Hematopoietic multipotent progenitor cell treated with erythropoietin and hydrocortisone succinate and interleukin-3 and kit ligand, for 15 days (in vitro differentiated cells): ENCODE measurements at regions not wholly inside any gene's neighbourhood (a gene's known extent, or its start where the extent isn't known, plus 50 kb on each side); places are given as distances from the start of the nearest gene placed in this dataset.

Experiments
- DNase-seq: peaks from one replicate; pipeline ENCODE4 v3.0.0-alpha.2; 2015; ENCODE audit warnings: low spot score

DNA sequence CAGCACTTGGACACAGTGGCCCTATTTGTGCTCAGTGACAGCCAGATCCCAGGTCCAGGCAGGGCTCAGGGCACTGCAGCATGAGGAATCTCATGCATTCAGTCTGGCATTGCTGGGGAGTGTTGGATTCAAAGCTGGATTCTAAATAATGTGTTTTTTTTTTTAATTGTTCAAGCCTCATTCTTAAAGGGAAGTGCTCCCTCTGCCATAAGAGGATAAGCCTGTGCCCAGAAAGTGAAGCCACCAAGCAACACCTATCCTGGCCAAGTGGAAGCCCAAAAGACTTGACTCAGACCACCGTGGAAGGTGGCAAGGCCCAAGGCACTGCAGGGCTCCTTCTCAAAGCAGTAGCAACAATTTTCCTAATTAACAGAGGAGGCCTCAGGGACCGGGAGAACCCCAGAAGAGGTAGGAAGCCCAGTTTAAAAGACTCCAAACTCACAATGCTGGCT lies 135.6 kb downstream of the ACTL7B start:
- no peak for DNase-seq

DNA sequence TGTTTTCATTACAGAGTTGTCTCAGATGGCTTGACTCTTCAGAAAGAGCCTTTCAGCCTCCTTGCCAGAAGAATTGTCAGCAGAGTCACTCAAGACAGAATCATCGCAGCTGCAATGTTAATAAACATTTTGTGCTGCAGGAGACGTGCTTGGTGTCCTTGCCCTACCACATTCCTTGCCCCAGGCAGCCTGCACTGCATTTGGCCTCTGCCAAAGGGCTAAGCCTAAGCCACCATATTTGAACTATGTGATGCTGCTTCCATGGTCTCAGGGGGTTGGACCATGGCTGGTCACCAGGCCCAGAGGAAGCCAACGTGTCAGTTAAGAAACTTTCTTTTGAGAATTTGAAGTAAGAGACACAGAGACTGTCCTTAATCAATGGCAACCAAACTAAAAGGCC lies 145.4 kb downstream of the ACTL7B start:
- DNase-seq, result no peak

DNA sequence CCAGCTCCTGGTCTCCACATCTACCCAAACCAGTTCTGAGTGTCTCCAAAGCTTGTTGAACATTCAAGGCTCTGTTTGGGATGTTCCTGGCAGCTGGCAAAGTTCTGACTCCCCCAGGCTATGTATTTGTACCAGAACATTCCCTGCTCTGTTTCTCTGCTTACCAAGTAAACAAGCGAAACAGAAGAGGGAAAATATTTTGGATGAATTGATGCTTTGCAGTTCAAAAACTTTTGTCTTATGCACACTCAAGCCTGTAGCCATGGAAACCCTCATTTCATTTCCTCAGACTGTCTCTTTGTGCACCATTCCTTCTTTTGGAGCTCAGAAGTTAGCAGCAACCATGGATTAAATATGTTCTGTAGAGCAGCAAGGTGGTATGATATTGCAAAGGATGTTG lies 145.8 kb downstream of the ACTL7B start:
- DNase-seq, result no peak

DNA sequence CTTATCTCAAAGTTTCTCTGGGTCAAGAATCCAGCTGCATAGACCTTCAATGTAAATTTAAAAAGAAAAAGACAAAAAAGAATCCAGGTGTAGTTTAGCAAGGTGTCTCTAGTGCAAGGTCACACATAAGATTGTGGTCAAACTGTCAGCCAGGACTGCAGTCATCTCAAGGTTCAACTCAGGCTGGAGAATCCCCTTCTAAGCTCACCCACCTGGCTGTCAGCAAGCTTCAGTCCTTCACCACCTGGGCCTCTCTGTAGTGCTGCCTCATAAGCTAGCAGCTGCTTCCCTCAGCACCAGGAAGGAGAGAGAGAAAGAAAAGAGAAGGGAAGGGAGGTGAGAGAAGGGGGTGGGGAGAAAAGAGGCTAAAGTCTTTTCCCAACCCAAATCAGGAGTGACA lies 146.7 kb downstream of the ACTL7B start:
- no peak for DNase-seq

DNA sequence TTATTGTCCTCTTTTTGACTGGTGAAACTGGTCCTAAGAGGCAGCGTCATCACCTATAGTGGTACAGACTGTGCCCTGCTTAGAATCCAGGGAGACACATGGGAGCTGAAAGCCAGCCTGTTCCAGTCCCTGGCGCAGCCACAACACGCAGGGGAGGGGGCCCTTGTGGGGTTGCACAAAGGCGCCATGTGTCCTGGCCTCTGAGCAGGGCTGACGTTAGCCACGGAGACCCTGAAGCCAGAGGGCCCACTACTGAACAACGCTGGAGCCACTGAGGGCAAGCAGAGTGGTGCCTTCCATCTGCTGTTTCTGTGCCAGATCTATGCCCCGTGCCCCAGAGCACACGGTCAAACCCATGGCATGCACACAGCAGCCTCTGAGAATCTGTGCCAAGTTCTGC lies 147.3 kb downstream of the ACTL7B start:
- no peak for DNase-seq

DNA sequence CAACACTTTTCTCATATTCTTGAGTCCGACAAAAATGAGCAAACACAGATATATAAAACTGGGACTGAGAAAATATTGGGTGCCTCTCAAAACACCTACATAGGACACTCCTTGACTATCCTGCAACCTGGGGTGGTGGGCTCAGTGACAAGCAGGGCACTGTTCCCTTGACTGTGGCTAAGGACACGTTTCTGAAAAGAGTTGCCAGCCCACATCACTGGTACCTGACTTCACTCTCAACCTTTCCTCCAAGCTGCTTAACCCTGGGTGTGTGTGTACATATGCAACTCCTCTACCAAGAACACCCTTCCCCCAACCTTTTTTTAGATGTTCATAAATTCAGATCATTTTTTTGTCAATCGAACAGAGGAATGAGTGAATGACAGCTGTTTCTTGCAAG lies 148.7 kb downstream of the ACTL7B start:
- DNase-seq, result no peak

DNA sequence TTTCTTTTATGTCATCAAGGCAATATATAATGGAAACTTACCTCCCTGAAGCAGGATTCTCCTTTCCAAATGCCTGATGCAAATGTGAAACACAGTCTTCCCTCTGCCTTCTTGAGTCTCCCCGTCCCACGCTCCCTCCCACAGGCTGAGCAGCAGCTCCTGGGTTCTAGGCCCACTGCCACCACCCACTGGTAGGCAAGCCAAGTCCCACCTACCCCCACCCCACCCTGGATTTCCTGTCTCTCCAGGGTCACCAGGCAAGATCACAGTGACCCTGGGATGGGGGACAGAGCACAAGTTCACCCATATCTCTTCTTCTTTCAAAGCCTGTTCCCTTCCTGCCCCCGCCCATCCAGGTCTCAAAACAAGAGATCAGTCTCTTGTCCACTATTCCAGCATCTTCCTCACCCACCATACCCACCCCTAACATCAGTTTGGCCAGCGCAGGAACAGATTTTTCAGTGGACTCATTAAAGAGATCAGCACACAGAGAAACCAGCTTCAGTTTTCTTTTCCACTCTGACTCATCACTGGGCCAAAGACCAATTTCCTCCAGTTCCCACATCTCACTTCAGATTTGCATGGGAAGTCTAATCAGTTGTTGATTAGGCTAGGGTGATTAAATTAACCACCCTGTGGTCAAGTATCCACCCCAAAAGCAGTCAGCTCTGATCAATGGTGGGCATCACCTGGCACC lies 151.5 kb downstream of the ACTL7B start:
- DNase-seq, result no peak

DNA sequence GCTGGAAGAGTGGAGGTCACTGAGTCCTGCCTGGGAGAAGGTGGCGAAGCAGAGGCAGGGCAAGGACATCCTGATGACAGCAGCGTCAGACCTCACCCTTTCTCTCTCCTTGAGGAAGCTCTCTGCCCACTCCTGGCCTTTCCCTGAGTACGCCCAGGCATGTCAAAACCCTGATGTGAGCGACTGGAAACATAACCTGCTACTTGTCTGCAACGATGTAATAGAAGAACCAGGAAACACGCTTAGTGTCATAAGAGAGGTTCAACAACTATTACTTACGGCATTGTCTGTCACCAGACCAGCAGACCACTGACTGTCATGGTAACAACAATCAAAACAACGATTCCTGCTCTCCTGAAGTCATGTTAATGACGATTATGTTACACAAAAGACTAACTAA lies 152.4 kb downstream of the ACTL7B start:
- no peak for DNase-seq

DNA sequence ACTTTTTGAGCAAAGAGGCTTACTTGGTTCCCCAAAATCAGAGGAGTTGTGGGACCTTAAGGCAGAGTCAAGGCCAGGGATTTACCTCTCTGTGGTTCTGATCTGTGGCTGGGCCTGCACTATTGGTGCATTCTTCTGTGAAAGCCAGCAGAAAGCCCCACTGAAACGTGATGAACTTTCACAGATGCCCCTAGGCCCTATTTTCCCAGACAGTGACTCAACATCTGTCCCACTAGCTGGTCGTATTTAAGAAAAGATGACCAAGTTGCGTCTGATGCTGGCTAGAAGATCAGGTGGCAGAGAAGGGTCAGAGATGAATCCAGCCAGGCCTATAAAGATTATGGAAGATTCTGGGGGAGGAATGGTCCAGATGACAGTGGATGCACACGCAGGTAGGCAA lies 153.1 kb downstream of the ACTL7B start:
- no peak for DNase-seq

DNA sequence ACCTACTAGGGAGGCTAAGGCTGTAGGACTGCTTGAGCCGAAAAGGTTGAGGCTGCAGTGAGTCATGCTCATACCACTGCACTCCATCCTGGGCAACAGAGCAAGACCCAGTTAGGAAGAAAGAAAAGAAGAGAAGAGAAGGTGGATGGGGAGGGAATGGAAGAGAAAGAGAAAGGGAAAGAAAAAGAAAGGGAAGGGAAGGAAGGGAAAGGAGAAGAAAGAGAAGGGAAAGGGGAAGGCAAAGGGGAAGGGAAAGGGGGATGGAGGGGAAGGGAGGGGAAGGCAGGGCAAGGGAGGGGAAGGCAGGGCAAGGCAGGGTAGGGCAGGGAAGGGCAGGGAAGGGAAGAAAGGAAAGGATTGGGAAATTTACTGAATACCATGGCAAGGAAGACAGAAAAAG lies 157.0 kb downstream of the ACTL7B start:
- DNase-seq, result no peak

DNA sequence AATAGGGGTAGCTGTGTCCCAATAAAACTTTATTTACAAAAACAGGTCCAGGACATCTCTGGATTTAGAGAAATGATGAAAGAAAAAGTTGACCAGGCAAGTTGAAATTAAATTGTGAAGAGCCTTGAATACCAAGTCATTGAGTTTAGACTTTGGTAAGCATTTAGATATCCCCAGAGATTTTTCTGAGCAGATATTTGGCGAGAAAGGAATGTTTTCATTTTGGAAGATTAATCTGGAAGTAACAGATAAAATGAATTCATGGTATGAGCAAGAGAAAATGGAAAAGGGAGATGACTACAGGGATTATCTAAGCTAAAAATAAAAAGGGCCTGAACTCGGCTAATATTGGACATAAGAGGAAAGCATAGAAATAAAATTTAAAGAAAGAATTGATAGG lies 157.6 kb downstream of the ACTL7B start:
- no peak for DNase-seq

DNA sequence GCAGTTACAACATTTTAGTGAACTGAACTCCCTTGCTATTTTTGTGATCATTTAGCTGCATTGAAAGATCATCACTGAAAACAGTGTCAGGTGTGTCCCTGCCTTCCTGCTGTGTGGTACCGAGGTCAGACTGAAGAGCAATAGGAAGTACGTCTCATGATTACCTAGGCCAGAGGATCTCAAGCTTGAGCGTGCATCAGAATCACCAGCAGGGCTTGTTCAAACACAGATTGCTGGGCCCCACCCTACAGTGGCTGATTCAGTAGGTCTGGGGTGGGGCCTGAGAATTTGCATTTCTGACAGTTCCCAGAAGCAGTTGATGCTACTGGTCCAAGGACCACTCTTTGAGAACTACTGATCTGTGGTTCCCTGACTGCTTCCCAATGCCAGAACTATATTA lies 159.6 kb downstream of the ACTL7B start:
- DNase-seq, result no peak

DNA sequence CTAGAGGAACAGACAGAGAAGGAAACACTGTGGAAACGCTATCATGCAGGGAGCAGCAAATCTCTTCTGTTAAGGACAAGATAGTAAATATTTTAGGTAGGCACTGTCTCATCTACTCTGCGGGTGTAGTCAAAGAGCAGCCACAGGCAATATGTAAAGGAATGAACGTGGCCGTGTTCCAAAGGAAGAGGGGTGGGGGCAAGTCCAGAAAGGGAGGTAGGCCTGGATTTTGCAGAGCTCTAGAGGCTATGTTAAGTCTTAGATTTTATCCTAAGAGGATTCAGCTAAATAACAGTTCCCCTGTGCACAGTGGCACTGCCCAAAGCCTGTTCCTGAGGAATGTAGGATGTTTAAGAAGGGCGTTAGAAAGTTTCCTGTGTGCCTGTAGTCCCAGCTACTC lies 161.6 kb downstream of the ACTL7B start:
- no peak for DNase-seq

DNA sequence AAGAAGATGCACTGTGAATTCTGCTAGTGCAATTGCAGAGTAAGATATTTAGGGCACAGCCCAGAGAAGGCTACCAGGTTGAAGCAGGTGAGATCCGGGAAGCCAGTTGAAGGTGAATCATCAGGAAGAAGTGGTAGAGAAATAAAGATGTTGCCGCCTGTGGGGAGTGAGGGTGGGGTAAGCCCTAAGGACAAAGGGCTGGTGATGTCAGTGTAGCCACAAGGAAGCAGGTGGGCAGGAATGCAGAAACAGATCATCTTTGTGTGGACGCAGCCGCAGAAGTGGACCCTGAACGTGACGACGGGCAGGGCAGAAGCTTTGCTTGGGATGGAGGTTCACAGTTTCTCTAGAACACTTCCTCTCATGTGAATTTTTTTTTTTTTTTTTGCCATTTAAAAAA lies 164.2 kb downstream of the ACTL7B start:
- DNase-seq, result no peak

DNA sequence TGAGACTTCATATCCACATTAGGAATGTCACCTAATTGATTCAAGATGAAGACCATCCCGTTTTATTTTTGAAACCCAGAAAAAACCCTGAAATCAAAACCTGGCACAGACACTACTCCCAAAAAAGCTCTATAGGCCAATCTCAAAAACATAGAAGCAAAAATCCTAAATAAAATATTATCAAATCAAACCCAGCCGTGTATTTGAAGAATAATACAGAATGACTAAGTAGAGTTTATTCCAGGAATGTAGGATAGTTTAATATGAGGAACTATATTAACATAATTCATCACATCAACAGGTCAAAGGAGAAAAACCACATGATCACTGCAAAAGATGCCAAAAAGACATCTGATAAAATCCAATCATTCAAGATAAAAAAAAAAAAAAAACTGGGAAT lies 167.1 kb downstream of the ACTL7B start:
- DNase-seq, result no peak

DNA sequence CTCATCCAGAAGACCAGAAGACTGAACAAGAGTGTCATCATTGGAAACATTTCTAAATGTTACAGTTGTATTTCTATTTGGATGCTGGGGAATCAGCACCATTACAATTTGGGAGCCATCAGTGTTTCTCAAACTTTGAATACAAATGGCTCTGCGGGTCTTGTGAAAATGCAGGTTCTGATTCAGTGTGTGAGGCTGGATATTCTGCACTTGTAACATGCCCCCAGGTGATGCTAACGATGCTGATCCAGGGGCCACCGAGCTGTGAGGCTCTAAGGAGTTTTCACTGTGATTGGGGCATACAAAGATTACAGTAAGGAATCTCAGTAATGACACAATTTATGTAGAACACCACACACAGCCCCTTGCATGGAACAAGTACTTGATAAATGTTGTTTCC lies 167.7 kb downstream of the ACTL7B start:
- no peak for DNase-seq

DNA sequence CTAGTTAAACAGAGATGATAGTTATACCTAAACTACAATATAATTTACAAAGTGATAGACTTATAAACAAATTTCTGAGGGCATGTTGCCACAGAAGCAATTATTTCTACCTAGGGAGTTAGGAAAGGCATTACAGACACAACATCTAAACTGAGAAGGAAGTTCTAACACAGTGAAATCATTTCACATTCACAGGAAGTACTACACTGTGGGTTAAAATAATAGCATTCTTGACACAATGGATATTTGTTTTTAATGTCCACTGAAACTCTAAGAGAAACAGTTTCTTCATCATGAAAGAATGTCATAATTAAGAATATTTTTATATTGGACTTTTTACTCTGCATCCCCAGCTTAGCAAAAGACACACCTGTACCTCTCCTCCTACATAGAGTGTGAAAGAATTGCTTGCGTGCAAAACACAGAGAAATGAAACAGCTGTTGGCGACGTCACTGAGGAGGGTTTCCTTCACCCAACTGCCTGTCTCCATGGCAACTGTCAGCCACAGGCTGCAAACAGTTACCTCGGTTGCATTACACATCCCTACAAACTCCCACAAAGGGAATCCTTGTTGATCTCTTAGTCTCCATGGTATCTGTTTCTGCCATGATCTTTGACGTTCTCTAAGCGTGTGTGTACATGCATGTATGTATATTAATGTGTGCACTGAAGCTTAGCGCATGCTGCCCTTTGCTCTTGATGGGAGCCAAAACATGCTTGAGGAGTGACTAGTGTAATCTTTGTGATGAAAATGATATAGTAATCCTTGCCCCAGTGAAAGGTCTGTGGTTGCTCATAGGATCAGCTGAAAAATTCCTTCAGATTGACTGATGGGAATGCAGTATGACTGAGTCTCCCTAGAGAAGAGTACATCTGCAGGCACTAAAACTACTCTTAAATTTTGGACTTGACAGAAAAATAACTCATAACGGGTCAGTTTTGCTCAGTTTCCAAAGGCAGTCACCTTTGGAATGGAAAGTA lies 168.5 kb downstream of the ACTL7B start:
- DNase-seq, result no peak

DNA sequence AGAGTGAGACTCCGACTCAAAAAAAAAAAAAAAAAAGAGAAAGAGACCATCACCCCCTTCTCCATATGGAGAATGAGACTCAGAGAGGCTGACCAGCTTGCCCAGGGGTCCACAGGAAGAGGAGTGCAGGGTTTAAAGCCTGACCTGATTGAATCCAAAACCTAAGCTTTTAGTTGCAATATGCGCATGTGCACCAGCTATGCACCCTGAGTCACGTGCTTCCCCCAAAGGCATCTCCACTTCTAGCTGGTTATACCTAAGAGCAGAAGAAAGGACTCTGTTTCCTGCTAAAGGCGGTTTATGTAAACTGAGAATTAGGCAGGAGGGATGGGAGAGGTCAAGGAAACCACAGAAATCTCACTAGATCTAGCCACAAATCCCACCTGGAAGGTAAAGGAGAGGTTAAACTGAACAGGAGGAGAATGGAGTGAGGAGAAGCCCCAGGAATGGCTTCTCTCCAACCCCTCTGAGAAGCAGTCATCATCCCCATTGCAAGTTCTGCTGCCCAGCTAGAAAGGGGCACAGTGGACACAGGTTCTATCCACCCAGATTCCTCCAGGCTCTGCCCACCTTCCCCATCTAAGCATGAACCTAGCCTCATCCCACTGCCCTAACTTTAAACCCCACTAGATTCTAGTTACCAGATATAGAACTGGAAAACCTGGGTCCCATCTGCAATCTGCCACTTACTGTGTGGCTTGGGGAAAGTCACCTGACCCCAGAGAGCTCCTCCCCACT lies 171.3 kb downstream of the ACTL7B start:
- DNase-seq, result no peak

DNA sequence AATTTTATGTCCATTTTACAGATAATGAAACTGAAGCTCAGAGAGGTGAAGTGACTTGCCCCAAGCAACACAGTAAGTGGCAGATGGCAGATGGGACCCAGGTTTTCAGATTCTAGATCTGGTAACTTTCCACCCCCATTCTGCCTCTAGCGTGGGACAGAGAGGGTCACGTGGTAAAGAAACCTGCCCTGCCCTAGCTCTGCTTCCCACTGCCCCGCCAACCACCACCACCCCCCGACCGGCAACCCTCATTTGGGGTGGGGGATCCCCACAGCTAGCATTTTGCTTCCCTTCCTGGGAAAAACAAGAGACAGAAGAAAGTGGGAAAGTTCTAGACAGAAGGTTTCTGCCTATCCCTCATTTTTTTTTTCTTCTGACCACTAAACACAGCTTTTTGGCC lies 172.5 kb downstream of the ACTL7B start:
- no peak for DNase-seq

DNA sequence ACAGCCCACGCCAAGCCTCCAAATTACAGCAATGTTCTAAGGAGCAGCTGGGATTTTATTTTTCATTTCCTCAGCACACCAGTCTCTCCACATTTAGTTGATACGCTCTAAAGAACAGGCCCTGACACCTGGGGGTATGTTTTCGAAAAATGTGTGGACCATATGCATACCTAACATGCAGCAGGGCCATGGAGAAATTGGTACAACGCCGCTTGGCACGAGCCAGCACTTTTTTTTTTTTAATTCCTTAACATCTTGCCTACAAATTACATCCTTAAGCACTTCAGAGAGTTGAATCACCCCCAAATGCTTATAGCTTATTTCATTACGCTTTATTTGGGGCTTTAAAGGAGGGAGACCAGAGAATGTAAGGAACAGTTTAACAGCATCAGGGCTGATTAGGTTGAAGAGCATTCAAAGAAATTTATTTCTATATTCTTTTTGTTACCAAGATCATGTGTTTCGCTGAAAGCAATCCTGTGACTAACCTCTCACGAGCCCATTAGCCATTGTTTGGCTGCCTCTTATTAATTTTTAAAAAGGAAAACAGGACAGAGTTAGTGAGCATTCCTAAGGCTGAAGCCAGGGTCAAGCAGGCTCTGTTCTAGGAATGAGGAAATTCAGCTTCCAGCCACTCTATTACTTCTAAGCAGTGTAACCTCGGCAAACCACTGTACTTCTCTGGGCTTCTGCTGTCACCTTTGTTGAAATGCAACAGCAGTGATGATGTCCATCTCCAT lies 173.8 kb downstream of the ACTL7B start:
- no peak for DNase-seq

DNA sequence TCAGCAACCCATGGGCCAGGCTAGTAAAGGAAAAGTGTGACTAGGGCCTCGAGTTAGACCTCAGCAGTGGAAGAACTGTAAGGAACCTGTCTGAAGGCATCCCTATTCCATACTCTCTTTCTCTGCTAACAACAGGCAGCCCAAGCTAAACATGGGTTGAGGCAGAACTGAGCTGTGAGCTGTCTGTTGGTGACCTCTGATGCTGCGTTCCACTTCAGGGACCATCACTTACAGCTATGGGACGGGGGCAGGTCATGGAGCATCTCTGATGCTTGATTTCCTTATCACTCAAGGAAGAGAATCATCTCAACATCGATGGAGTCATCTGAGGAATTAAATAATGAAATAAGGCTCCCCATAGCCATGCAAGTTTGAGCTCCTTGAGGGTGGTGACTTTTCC lies 174.8 kb downstream of the ACTL7B start:
- no peak for DNase-seq

DNA sequence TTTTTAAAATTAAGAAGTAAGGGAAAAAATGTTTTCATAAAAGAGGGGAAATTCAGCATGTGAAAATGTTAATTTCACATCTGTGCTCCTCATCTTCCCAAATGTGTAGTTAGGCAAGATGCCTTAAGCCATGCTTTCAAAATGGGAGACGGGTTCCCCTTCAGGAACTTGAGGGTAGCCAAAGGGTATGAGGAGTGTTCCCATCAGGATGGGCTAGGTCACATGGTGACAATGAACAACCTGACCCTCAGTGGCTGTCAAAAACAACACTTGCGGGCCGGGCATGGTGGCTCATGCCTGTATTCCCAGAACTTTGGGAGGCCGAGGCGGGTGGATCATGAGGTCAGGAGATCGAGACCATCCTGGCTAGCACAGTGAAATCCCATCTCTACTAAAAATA lies 178.0 kb downstream of the ACTL7B start:
- DNase-seq, result no peak
